Activated CD8-positive, alpha-beta T cell treated with anti-CD3 and anti-CD28 coated beads for 36 hours (primary cell): ENCODE measurements at regions not wholly inside any gene's neighbourhood (a gene's known extent, or its start where the extent isn't known, plus 50 kb on each side); places are given as distances from the start of the nearest gene placed in this dataset.

Experiments used
- ATAC-seq: fragments of 200-7000 bp; cut with Tn5 transposase; one replicate; pipeline ENCODE4 v1.10.0; 2021; ENCODE audit warnings: mild to moderate bottlenecking, moderate library complexity
- CTCF ChIA-PET: fragments of 350-600 bp; sonication (Branson Sonifier 250); formaldehyde crosslinking; loops from one replicate; lab custom pipeline; 2021; ENCODE audit warnings: antibody characterized with exemption; lab: Charles Lee
- POLR2A ChIA-PET: fragments of 350-600 bp; sonication (Branson Sonifier 250); formaldehyde crosslinking; loops from one replicate; lab custom pipeline; 2021; ENCODE audit warnings: antibody characterized with exemption; lab: Charles Lee
- DNase-seq: peaks from one replicate; pipeline ENCODE4 v3.0.0-alpha.2; 2020
- H3K27ac Mint-ChIP-seq: one replicate; pipeline ENCODE4 v1.8.0; 2021; ENCODE audit warnings: mild to moderate bottlenecking, mixed read lengths
- H3K27me3 Mint-ChIP-seq: one replicate; pipeline ENCODE4 v1.8.0; 2021; ENCODE audit warnings: mixed read lengths
- H3K36me3 Mint-ChIP-seq: one replicate; pipeline ENCODE4 v1.8.0; 2021; ENCODE audit warnings: low read depth, mixed read lengths
- H3K4me1 Mint-ChIP-seq: one replicate; pipeline ENCODE4 v1.8.0; 2021; ENCODE audit warnings: low read depth, mixed read lengths
- H3K4me3 Mint-ChIP-seq: one replicate; pipeline ENCODE4 v1.8.0; 2021; ENCODE audit warnings: mild to moderate bottlenecking, moderate library complexity, mixed read lengths
- H3K9me3 Mint-ChIP-seq: one replicate; pipeline ENCODE4 v1.8.0; 2021; ENCODE audit warnings: mixed read lengths
- CTCF ChIP-seq: fragments of 200-600 bp; IDR thresholded peaks from one replicate; pipeline ENCODE4 v1.8.0; 2022; ENCODE audit warnings: antibody characterized with exemption, mild to moderate bottlenecking
- intact Hi-C: fragments of 100-400 bp; cut with micrococcal nuclease; formaldehyde crosslinking; loops from one replicate; pipeline ENCODE4 v1.10.0; 2022

GRCh38 chr3:73766599-73767381 is 142.0 kb upstream of the PDZRN3 start:
- no peaks in the 10 kb centered on the region for H3K4me1 Mint-ChIP-seq
- ATAC-seq (no peak), DNase-seq (no peak)
- H3K36me3 Mint-ChIP-seq: no peaks in the 10 kb centered on the region
- intact Hi-C loops: no loop called here
- H3K27ac Mint-ChIP-seq: no peak overlapping the region
- H3K4me3 Mint-ChIP-seq: no peak overlapping the region
- no peaks in the 10 kb centered on the region for H3K9me3 Mint-ChIP-seq
- ChIA-PET POLR2A (no interaction called here), CTCF (no interaction called here)
- H3K27me3 Mint-ChIP-seq: no peaks in the 10 kb centered on the region
- TF ChIP-seq CTCF: no peak

- DNase-seq: no peak
- ChIA-PET POLR2A (interaction anchor here (1.0 kb wide), 1 partner anchor 11 kb away, joined by 3 read pairs; no protein-coding TSS in a partner anchor), CTCF (no interaction called here)
- no peak for ATAC-seq
- no peak for TF ChIP-seq CTCF
- intact Hi-C loops: no loop called here
- no peak overlapping the region for H3K27ac Mint-ChIP-seq
- no peaks in the 10 kb centered on the region for H3K36me3 Mint-ChIP-seq
- H3K4me1 Mint-ChIP-seq: no peaks in the 10 kb centered on the region
- no peak overlapping the region for H3K4me3 Mint-ChIP-seq
- no peaks in the 10 kb centered on the region for H3K9me3 Mint-ChIP-seq
- no peaks in the 10 kb centered on the region for H3K27me3 Mint-ChIP-seq
Measured at GRCh38 chr3:73765878-73766545, 141.3 kb upstream of the PDZRN3 start.

GRCh38 chr3:73762855-73763254 is 138.1 kb upstream of the PDZRN3 start:
- ChIA-PET POLR2A (no interaction called here), CTCF (no interaction called here)
- no peaks in the 10 kb centered on the region for H3K9me3 Mint-ChIP-seq
- H3K4me1 Mint-ChIP-seq: no peaks in the 10 kb centered on the region
- no peak overlapping the region for H3K4me3 Mint-ChIP-seq
- H3K27ac Mint-ChIP-seq: no peak overlapping the region
- no peaks in the 10 kb centered on the region for H3K27me3 Mint-ChIP-seq
- H3K36me3 Mint-ChIP-seq: no peaks in the 10 kb centered on the region
- ATAC-seq (no peak), DNase-seq (no peak)
- intact Hi-C loops: no loop called here
- TF ChIP-seq CTCF: no peak

GRCh38 chr3:73759297-73759711 is 134.6 kb upstream of the PDZRN3 start:
- no peak overlapping the region for H3K27ac Mint-ChIP-seq
- H3K9me3 Mint-ChIP-seq: no peaks in the 10 kb centered on the region
- ChIA-PET POLR2A (no interaction called here), CTCF (no interaction called here)
- H3K36me3 Mint-ChIP-seq: no peaks in the 10 kb centered on the region
- intact Hi-C loops: no loop called here
- H3K4me3 Mint-ChIP-seq: no peak overlapping the region
- H3K27me3 Mint-ChIP-seq: no peaks in the 10 kb centered on the region
- no peak for TF ChIP-seq CTCF
- H3K4me1 Mint-ChIP-seq: no peaks in the 10 kb centered on the region
- DNase-seq (no peak), ATAC-seq (no peak)

- no peak for ATAC-seq
- Mint-ChIP-seq H3K36me3 (no peaks in the 10 kb centered on the region), H3K27ac (no peak overlapping the region), H3K4me3 (no peak overlapping the region), H3K9me3 (no peaks in the 10 kb centered on the region), H3K27me3 (no peaks in the 10 kb centered on the region), H3K4me1 (no peaks in the 10 kb centered on the region)
- no peak for TF ChIP-seq CTCF
- DNase-seq: no peak
- POLR2A ChIA-PET: no interaction called here
- CTCF ChIA-PET: no interaction called here
- intact Hi-C loops: no loop called here
Measured at GRCh38 chr3:73757536-73757935, 132.8 kb upstream of the PDZRN3 start.
